HCT116 (cell line): ENCODE measurements at regions not wholly inside any gene's neighbourhood (a gene's known extent, or its start where the extent isn't known, plus 50 kb on each side); places are given as distances from the start of the nearest gene placed in this dataset.

Source experiments
- ATAC-seq: fragments of 200-7000 bp; cut with Tn5 transposase; 2 replicates; pipeline ENCODE4 v1.9.1; 2020; ENCODE audit warnings: mild to moderate bottlenecking, moderate library complexity
- BruUV-seq: library from RNA; stranded (reverse); fragments of 400-500 nt; replicated peaks from 2 replicates; lab custom pipeline; 2021; lab: Mats Ljungman, UMichigan
- CTCF ChIA-PET: fragments of 300-600 bp; sonication (Branson Sonifier 250); formaldehyde crosslinking; loops from one replicate; lab custom pipeline; 2021; ENCODE audit warnings: antibody characterized with exemption; lab: Charles Lee
- POLR2A ChIA-PET: fragments of 300-600, 350-600 bp; sonication (Branson Sonifier 250); formaldehyde crosslinking; loops from one replicate; lab custom pipeline; 2021; ENCODE audit warnings: antibody characterized with exemption; lab: Charles Lee
- RAD21 ChIA-PET, 2 experiments: fragments of 300-600 bp; sonication (Branson Sonifier 250); formaldehyde crosslinking; loops; one replicate each; lab custom pipeline; 2023; ENCODE audit warnings: low total read pairs in 2 of 2; ENCODE audit not compliant: uncharacterized antibody in 2 of 2, unreplicated experiment in 2 of 2, low non-redundant PET in 1 of 2; lab: Charles Lee
- DNase-seq: peaks from one replicate; pipeline ENCODE4 v3.0.0-alpha.2; 2010; ENCODE audit warnings: low read depth, low spot score
- H2AFZ ChIP-seq: fragments of 200-600 bp; shearing (Covaris generic), sonication (generic); 2 replicates; pipeline ENCODE4 v1.6.1; 2017; ENCODE audit warnings: low read depth, mixed run types, mixed read lengths, antibody characterized with exemption, low read length; ENCODE audit not compliant: poor library complexity, severe bottlenecking
- H3K27ac ChIP-seq: 2 replicates; pipeline ENCODE4 v1.5.1; 2012; ENCODE audit warnings: low read depth, low read length
- H3K27me3 ChIP-seq: fragments of 200-600 bp; sonication (generic); 2 replicates; pipeline ENCODE4 v1.6.1; 2016; ENCODE audit warnings: mixed run types, low read length, mixed read lengths; ENCODE audit not compliant: insufficient read depth
- H3K36me3 ChIP-seq, 2 experiments: fragments of 200-500 bp in 1 of 2; fragments of 200-600 bp in 1 of 2; sonication (Bioruptor generic) in 1 of 2; sonication (generic) in 1 of 2; 2 replicates each; pipeline versions ENCODE4 v1.5.1 to v1.6.1; 2014 to 2016; ENCODE audit warnings: low read length in 2 of 2, inconsistent platforms in 1 of 2, mixed read lengths in 1 of 2, mixed run types in 1 of 2; ENCODE audit not compliant: insufficient read depth in 2 of 2, control insufficient read depth in 1 of 2
- H3K4me1 ChIP-seq, 2 experiments: fragments of 200-600 bp in 1 of 2; sonication (generic) in 1 of 2; 2 replicates each; pipeline versions ENCODE4 v1.5.1 to v1.6.1; 2012 to 2017; ENCODE audit warnings: low read length in 2 of 2, inconsistent platforms in 1 of 2, mild to moderate bottlenecking in 1 of 2, mixed read lengths in 1 of 2, mixed run types in 1 of 2, moderate library complexity in 1 of 2; ENCODE audit not compliant: insufficient read depth in 2 of 2, control insufficient read depth in 1 of 2
- H3K4me2 ChIP-seq: fragments of 200-600 bp; sonication (generic); 2 replicates; pipeline ENCODE4 v1.6.1; 2017; ENCODE audit warnings: mixed run types, low read length, mixed read lengths
- H3K4me3 ChIP-seq, 2 experiments: fragments of 200-600 bp in 1 of 2; sonication (generic) in 1 of 2; replicated peaks in 1 of 2; 2 replicates each; pipeline ENCODE4 v1.5.1; 2011 to 2016; ENCODE audit warnings: low read length in 2 of 2, control low read depth in 1 of 2, low read depth in 1 of 2, mild to moderate bottlenecking in 1 of 2, mixed read lengths in 1 of 2, mixed run types in 1 of 2
- H3K79me2 ChIP-seq: fragments of 200-600 bp; sonication (generic); 2 replicates; pipeline ENCODE4 v1.6.1; 2017; ENCODE audit warnings: mild to moderate bottlenecking, mixed run types, low read length, moderate library complexity, mixed read lengths; ENCODE audit not compliant: insufficient read depth
- H3K9ac ChIP-seq: fragments of 200-600 bp; sonication (generic); 2 replicates; pipeline ENCODE4 v1.6.1; 2016; ENCODE audit warnings: low read length, mixed read lengths
- H3K9me2 ChIP-seq: fragments of 200-600 bp; sonication (generic), shearing (Covaris generic); 2 replicates; pipeline ENCODE4 v1.6.1; 2017; ENCODE audit warnings: mixed run types, mild to moderate bottlenecking, moderate library complexity; ENCODE audit not compliant: insufficient read depth
- H3K9me3 ChIP-seq, 2 experiments: fragments of 200-500 bp in 1 of 2; fragments of 200-600 bp in 1 of 2; sonication (Bioruptor generic) in 1 of 2; sonication (generic) in 1 of 2; 2 replicates each; pipeline ENCODE4 v1.6.1; 2014 to 2017; ENCODE audit warnings: low read length in 2 of 2, mixed read lengths in 2 of 2, inconsistent platforms in 1 of 2, low read depth in 1 of 2, mild to moderate bottlenecking in 1 of 2, mixed run types in 1 of 2, moderate library complexity in 1 of 2; ENCODE audit not compliant: control insufficient read depth in 1 of 2, insufficient read depth in 1 of 2
- H4K20me1 ChIP-seq: fragments of 200-600 bp; sonication (generic), shearing (Covaris generic); 2 replicates; pipeline ENCODE4 v1.6.1; 2017; ENCODE audit warnings: mixed run types, mild to moderate bottlenecking, moderate library complexity; ENCODE audit not compliant: insufficient read depth
- EGR1 ChIP-seq: IDR thresholded peaks from 2 replicates; pipeline ENCODE4 v1.6.1; 2012; ENCODE audit warnings: low read depth
- ELF1 ChIP-seq: IDR thresholded peaks from 2 replicates; pipeline ENCODE4 v1.6.1; 2012; ENCODE audit warnings: low read depth, borderline replicate concordance
- EZH2 ChIP-seq: fragments of 200-600 bp; sonication (generic); IDR thresholded peaks from 2 replicates; pipeline ENCODE4 v1.6.1; 2017; ENCODE audit warnings: antibody characterized with exemption, mixed run types
- EZH2phosphoT487 ChIP-seq: fragments of 200-600 bp; IDR thresholded peaks from 2 replicates; pipeline ENCODE4 v1.6.1; 2018; ENCODE audit warnings: antibody characterized with exemption, borderline replicate concordance
- JUND ChIP-seq: IDR thresholded peaks from 2 replicates; pipeline ENCODE4 v1.6.1; 2012
- POLR2A ChIP-seq: IDR thresholded peaks from 2 replicates; pipeline ENCODE4 v1.7.0; 2011; ENCODE audit warnings: borderline replicate concordance; ENCODE audit not compliant: insufficient read depth, insufficient read length; ENCODE audit errors: extremely low read depth
- POLR2AphosphoS5 ChIP-seq: IDR thresholded peaks from 2 replicates; pipeline ENCODE4 v1.6.1; 2011; ENCODE audit warnings: mild to moderate bottlenecking, low read depth, low read length, moderate library complexity
- RAD21 ChIP-seq: IDR thresholded peaks from 2 replicates; pipeline ENCODE4 v1.6.1; 2012; ENCODE audit warnings: low read depth, mild to moderate bottlenecking
- SIN3A ChIP-seq: IDR thresholded peaks from 2 replicates; pipeline ENCODE4 v1.6.1; 2012; ENCODE audit warnings: low read depth
- SP1 ChIP-seq: IDR thresholded peaks from 2 replicates; pipeline ENCODE4 v1.6.1; 2012; ENCODE audit warnings: low read depth
- SRF ChIP-seq: IDR thresholded peaks from 2 replicates; pipeline ENCODE4 v1.6.1; 2012; ENCODE audit warnings: low read depth
- TCF7L2 ChIP-seq: IDR thresholded peaks from 2 replicates; pipeline ENCODE4 v1.7.0; 2011; ENCODE audit warnings: borderline replicate concordance, inconsistent platforms; ENCODE audit not compliant: insufficient read depth, insufficient read length; ENCODE audit errors: extremely low read depth
- YY1 ChIP-seq: IDR thresholded peaks from 2 replicates; pipeline ENCODE4 v1.6.1; 2011; ENCODE audit warnings: low read length, low read depth, moderate library complexity, mild to moderate bottlenecking; ENCODE audit not compliant: insufficient replicate concordance; ENCODE audit errors: extremely low read depth
- ZFX ChIP-seq: fragments of 450-650 bp; IDR thresholded peaks from 2 replicates; pipeline ENCODE4 v1.6.1; 2017
- ZNF274 ChIP-seq: fragments of 200-500 bp; sonication (Bioruptor generic); IDR thresholded peaks from 2 replicates; pipeline ENCODE4 v1.6.1; 2014; ENCODE audit warnings: mild to moderate bottlenecking, low read depth, low read length, inconsistent platforms
- intact Hi-C: fragments of 100-400 bp; cut with micrococcal nuclease; formaldehyde crosslinking; loops from 2 replicates; pipeline ENCODE4 v1.10.0; 2022
- TF ChIP-seq, protein P1 (sequence below): IDR thresholded peaks from 2 replicates; pipeline ENCODE4 v1.6.1; 2011; ENCODE audit warnings: mild to moderate bottlenecking, low read length, moderate library complexity; ENCODE audit not compliant: insufficient replicate concordance; ENCODE audit errors: extremely low read depth
- TF ChIP-seq, protein P2 (sequence below): IDR thresholded peaks from 2 replicates; pipeline ENCODE4 v1.6.1; 2012
- TF ChIP-seq, protein P3 (sequence below): IDR thresholded peaks from 2 replicates; pipeline ENCODE4 v1.6.1; 2012; ENCODE audit warnings: low read depth
- TF ChIP-seq, protein P4 (sequence below): IDR thresholded peaks from 2 replicates; pipeline ENCODE4 v1.6.1; 2012

DNA sequence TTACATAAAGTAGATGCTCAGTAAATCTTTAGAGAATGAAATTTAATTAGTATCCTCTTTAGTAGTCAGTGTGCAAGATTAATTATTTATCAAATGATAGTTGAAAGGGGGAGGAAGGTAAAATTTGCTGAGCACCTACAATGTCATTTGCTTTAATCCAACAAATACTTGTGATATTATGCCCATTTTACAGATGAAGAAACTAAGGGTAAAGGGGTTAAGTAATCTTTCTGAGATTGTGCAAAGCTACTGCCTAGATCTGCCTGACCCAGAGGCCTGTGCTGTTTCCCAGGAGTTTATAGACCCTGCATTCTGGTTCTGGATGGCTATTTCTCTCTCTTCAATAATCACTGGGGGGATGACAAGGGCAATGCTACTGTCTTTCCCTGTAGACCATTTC, 58.3 kb upstream of the BACH2 start:
- no peaks in the 10 kb centered on the region for H3K4me1 ChIP-seq
- POLR2A ChIA-PET, result no interaction called here
- intact Hi-C loops, result no loop called here
- H3K4me2 ChIP-seq, result no peak overlapping the region
- H3K79me2 ChIP-seq, result no peaks in the 10 kb centered on the region
- ATAC-seq (no peak), DNase-seq (no peak)
- CTCF ChIA-PET, result no interaction called here
- no peaks in the 10 kb centered on the region for H3K27me3 ChIP-seq
- H2AFZ ChIP-seq, result no peak overlapping the region
- BruUV-seq, result no TSS peak
- H3K4me3 ChIP-seq, result no peak overlapping the region
- H3K9me3 ChIP-seq, result no peaks in the 10 kb centered on the region
- RAD21 ChIA-PET, result no interaction called here
- no peak overlapping the region for H3K9ac ChIP-seq
- no peaks in the 10 kb centered on the region for H3K9me2 ChIP-seq
- no peak overlapping the region for H3K27ac ChIP-seq
- H4K20me1 ChIP-seq, result no peaks in the 10 kb centered on the region
- TF ChIP-seq, protein P1, sequence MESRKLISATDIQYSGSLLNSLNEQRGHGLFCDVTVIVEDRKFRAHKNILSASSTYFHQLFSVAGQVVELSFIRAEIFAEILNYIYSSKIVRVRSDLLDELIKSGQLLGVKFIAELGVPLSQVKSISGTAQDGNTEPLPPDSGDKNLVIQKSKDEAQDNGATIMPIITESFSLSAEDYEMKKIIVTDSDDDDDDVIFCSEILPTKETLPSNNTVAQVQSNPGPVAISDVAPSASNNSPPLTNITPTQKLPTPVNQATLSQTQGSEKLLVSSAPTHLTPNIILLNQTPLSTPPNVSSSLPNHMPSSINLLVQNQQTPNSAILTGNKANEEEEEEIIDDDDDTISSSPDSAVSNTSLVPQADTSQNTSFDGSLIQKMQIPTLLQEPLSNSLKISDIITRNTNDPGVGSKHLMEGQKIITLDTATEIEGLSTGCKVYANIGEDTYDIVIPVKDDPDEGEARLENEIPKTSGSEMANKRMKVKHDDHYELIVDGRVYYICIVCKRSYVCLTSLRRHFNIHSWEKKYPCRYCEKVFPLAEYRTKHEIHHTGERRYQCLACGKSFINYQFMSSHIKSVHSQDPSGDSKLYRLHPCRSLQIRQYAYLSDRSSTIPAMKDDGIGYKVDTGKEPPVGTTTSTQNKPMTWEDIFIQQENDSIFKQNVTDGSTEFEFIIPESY, result no peak
- TF ChIP-seq SRF, result no peak
- TF ChIP-seq POLR2AphosphoS5, result no peak
- no peak for TF ChIP-seq JUND
- TF ChIP-seq, protein P2, sequence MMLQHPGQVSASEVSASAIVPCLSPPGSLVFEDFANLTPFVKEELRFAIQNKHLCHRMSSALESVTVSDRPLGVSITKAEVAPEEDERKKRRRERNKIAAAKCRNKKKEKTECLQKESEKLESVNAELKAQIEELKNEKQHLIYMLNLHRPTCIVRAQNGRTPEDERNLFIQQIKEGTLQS, result no peak
- no peak for TF ChIP-seq EZH2
- TF ChIP-seq EZH2phosphoT487, result no peak
- TF ChIP-seq, protein P3, sequence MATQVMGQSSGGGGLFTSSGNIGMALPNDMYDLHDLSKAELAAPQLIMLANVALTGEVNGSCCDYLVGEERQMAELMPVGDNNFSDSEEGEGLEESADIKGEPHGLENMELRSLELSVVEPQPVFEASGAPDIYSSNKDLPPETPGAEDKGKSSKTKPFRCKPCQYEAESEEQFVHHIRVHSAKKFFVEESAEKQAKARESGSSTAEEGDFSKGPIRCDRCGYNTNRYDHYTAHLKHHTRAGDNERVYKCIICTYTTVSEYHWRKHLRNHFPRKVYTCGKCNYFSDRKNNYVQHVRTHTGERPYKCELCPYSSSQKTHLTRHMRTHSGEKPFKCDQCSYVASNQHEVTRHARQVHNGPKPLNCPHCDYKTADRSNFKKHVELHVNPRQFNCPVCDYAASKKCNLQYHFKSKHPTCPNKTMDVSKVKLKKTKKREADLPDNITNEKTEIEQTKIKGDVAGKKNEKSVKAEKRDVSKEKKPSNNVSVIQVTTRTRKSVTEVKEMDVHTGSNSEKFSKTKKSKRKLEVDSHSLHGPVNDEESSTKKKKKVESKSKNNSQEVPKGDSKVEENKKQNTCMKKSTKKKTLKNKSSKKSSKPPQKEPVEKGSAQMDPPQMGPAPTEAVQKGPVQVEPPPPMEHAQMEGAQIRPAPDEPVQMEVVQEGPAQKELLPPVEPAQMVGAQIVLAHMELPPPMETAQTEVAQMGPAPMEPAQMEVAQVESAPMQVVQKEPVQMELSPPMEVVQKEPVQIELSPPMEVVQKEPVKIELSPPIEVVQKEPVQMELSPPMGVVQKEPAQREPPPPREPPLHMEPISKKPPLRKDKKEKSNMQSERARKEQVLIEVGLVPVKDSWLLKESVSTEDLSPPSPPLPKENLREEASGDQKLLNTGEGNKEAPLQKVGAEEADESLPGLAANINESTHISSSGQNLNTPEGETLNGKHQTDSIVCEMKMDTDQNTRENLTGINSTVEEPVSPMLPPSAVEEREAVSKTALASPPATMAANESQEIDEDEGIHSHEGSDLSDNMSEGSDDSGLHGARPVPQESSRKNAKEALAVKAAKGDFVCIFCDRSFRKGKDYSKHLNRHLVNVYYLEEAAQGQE, result no peak
- no peak for TF ChIP-seq YY1
- no peak for TF ChIP-seq SP1
- no peak for TF ChIP-seq EGR1
- TF ChIP-seq, protein P4, sequence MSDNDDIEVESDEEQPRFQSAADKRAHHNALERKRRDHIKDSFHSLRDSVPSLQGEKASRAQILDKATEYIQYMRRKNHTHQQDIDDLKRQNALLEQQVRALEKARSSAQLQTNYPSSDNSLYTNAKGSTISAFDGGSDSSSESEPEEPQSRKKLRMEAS, result no peak
- TF ChIP-seq ZNF274, result no peak
- TF ChIP-seq POLR2A, result no peak
- no peak for TF ChIP-seq ZFX
- no peak for TF ChIP-seq SIN3A
- TF ChIP-seq RAD21, result no peak
- TF ChIP-seq TCF7L2, result no peak
- no peak for TF ChIP-seq ELF1
- no peaks in the 10 kb centered on the region for H3K36me3 ChIP-seq
